ENCODE measurements at regions not wholly inside any gene's neighbourhood (a gene's known extent, or its start where the extent isn't known, plus 50 kb on each side); places are given as distances from the start of the nearest gene placed in this dataset.

DNA sequence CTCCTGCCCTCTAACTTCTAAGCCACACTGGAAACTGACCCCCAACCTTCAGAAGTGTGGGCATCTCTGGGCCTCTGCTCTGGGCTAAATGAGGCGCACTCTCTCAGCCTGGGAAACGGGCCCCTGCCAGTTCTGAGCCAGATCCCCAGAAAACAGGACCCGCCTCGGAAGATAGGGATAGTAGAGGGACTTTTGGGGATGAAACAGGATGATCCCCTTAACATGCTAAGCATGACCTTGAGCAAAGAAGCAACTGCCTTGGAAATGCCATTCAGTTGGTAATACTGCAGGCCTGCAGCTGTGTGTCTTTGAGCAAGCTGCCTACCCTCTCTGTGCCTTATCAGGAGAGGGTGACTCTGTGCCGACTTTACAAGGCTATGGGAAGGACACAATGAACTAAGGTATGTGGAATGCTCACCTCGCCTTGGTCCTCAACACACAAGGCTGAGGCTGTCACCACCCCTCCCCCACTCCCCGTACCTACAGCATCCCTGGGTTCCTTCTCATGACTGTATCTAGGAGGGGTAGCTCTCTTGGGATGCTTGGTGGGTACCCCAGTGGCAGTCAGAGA is 54.0 kb downstream of the NCOR2 start:
- in situ Hi-C loops (cut with MboI), result no loop called here
- H3K9ac ChIP-seq (ENCODE audit: control insufficient read depth, insufficient read depth, low read length), result no peak overlapping the region
- no peak for FAIRE-seq
- WGBS (ENCODE audit: insufficient coverage, insufficient replicate concordance, low lambda C conversion rate, missing lambda C conversion rate), result 96% methylated on average over 7 of the region's 7 CpGs
- H2AFZ ChIP-seq (ENCODE audit: control insufficient read depth, low read depth, low read length), result no peak overlapping the region
- TF ChIP-seq WRNIP1 (IDR thresholded peaks at IDR 0.05; ENCODE audit: borderline replicate concordance, low read depth, low read length), result no peak
- TF ChIP-seq NRF1 (conservative IDR thresholded peaks at IDR 0.05; ENCODE audit: low read depth, low read length), result no peak
- TF ChIP-seq STAT1 (conservative IDR thresholded peaks at IDR 0.05), result no peak
- TF ChIP-seq PAX8 (IDR thresholded peaks at IDR 0.05), result no peak
- no peak for TF ChIP-seq BCL3 (IDR thresholded peaks at IDR 0.05; ENCODE audit: borderline replicate concordance, insufficient read depth, low read depth, low read length, poor library complexity, severe bottlenecking)
- TF ChIP-seq MEF2B (IDR thresholded peaks at IDR 0.05; ENCODE audit: partially characterized antibody, poor library complexity, severe bottlenecking), result no peak
- no peak for TF ChIP-seq JUND (IDR thresholded peaks at IDR 0.05; ENCODE audit: low read depth, low read length)
- no peak for TF ChIP-seq HCFC1 (IDR thresholded peaks at IDR 0.05; ENCODE audit: low read length)
- no peak for TF ChIP-seq IKZF2 (IDR thresholded peaks at IDR 0.05)
- TF ChIP-seq ZZZ3 (IDR thresholded peaks at IDR 0.05; ENCODE audit: control insufficient read depth, insufficient read length, low read depth), result no peak
- no peak for TF ChIP-seq SMC3 (IDR thresholded peaks at IDR 0.05; ENCODE audit: borderline replicate concordance, low read length)
- no peak for TF ChIP-seq EZH2 (IDR thresholded peaks at IDR 0.05; ENCODE audit: borderline replicate concordance, control insufficient read depth, low read depth, low read length)
- TF ChIP-seq SMAD5 (IDR thresholded peaks at IDR 0.05; ENCODE audit: low read depth), result no peak
- peaks cover 7 to 8% of the 10 kb centered on the region in 2 experiments; a peak in 3 of 4 replicates for H3K36me3 ChIP-seq (ENCODE audit: control insufficient read depth in 2 of 2, insufficient read depth in 2 of 2, low read length in 1 of 2)
- ChIA-PET RAD21 (ENCODE audit: unreplicated experiment) (no interaction called here), POLR2A (no interaction called here), SMC1A (ENCODE audit: uncharacterized antibody, unreplicated experiment) (no interaction called here), CTCF (no interaction called here)
- H3K79me2 ChIP-seq (ENCODE audit: control insufficient read depth, insufficient read depth, low read length), result peaks cover 30% of the 10 kb centered on the region
- intact Hi-C loops (cut with micrococcal nuclease; ENCODE audit: unreplicated experiment), result no loop called here
- no peak overlapping the region for H3K4me3 ChIP-seq
- H4K20me1 ChIP-seq (ENCODE audit: control insufficient read depth, insufficient read depth), result peaks cover 6% of the 10 kb centered on the region
- no peak for ATAC-seq
- H3K4me1 ChIP-seq (ENCODE audit: control insufficient read depth, insufficient read depth, low read length), result peaks cover 11% of the 10 kb centered on the region
- BruUV-seq (replicated peaks), result no TSS peak
- H3K27me3 ChIP-seq (replicated peaks in 1 of 2; ENCODE audit: control insufficient read depth in 2 of 2, insufficient read depth in 2 of 2, low read length in 1 of 2), result no peaks in the 10 kb centered on the region
- DNase-seq (ENCODE audit: low read depth, low spot score), result no peak
- H3K9me3 ChIP-seq (replicated peaks; ENCODE audit: control insufficient read depth, insufficient read depth, low read length), result no peaks in the 10 kb centered on the region
- H3K4me2 ChIP-seq (ENCODE audit: control insufficient read depth, insufficient read depth), result no peak overlapping the region
- H3K27ac ChIP-seq (ENCODE audit: control insufficient read depth, insufficient read depth), result no peak overlapping the region

Measured in GM12878 (cell line).